Liver (tissue), 8 donors: ENCODE measurements at regions not wholly inside any gene's neighbourhood (a gene's known extent, or its start where the extent isn't known, plus 50 kb on each side); places are given as distances from the start of the nearest gene placed in this dataset.

Source experiments
- DNase-seq: peaks from one replicate; pipeline ENCODE4 v3.0.0-alpha.2; 2017; ENCODE audit warnings: low spot score
- H3K27ac ChIP-seq, 2 donors: one replicate each; pipeline ENCODE4 v1.7.0; 2013; ENCODE audit warnings: inconsistent platforms in 2 of 2, low read length in 2 of 2, control low read depth in 1 of 2, low read depth in 1 of 2, mild to moderate bottlenecking in 1 of 2
- H3K27me3 ChIP-seq, 4 donors: one replicate each; pipeline versions ENCODE4 v1.6.1 to v1.7.0; 2013; ENCODE audit warnings: low read length in 3 of 4, inconsistent platforms in 1 of 4, mild to moderate bottlenecking in 1 of 4, moderate library complexity in 1 of 4; ENCODE audit not compliant: control insufficient read depth in 4 of 4, insufficient read depth in 4 of 4
- H3K36me3 ChIP-seq, 4 donors: one replicate each; pipeline versions ENCODE4 v1.6.1 to v1.7.0; 2013; ENCODE audit warnings: low read length in 3 of 4, mild to moderate bottlenecking in 3 of 4, low read depth in 1 of 4, moderate library complexity in 1 of 4; ENCODE audit not compliant: control insufficient read depth in 4 of 4, insufficient read depth in 3 of 4
- H3K4me1 ChIP-seq, 4 donors: one replicate each; pipeline versions ENCODE4 v1.6.1 to v1.7.0; 2013; ENCODE audit warnings: low read length in 3 of 4, mild to moderate bottlenecking in 3 of 4, moderate library complexity in 1 of 4; ENCODE audit not compliant: control insufficient read depth in 4 of 4, insufficient read depth in 4 of 4
- H3K4me3 ChIP-seq, 3 donors: one replicate each; pipeline versions ENCODE4 v1.6.1 to v1.7.0; 2013; ENCODE audit warnings: low read length in 3 of 3, control low read depth in 1 of 3, low read depth in 1 of 3, mild to moderate bottlenecking in 1 of 3
- H3K9ac ChIP-seq, 2 donors: one replicate each; pipeline ENCODE4 v1.7.0; 2013; ENCODE audit warnings: low read length in 2 of 2, mild to moderate bottlenecking in 2 of 2, moderate library complexity in 2 of 2, control low read depth in 1 of 2, low read depth in 1 of 2
- H3K9me3 ChIP-seq, 4 donors: one replicate each; pipeline versions ENCODE4 v1.6.1 to v1.7.0; 2013; ENCODE audit warnings: low read length in 3 of 4; ENCODE audit not compliant: control insufficient read depth in 4 of 4
- ATF3 ChIP-seq: IDR thresholded peaks from 2 replicates; pipeline ENCODE4 v1.6.1; 2016; ENCODE audit warnings: antibody characterized with exemption
- EGR1 ChIP-seq, 2 donors: IDR thresholded peaks; 2 replicates each; pipeline ENCODE4 v1.6.1; 2016 to 2018; ENCODE audit warnings: antibody characterized with exemption in 2 of 2, low read depth in 2 of 2
- FOXA1 ChIP-seq: IDR thresholded peaks from 2 replicates; pipeline ENCODE4 v1.6.1; 2016; ENCODE audit warnings: antibody characterized with exemption
- FOXA2 ChIP-seq: IDR thresholded peaks from 2 replicates; pipeline ENCODE4 v1.6.1; 2016; ENCODE audit warnings: antibody characterized with exemption
- GABPA ChIP-seq, 2 donors: IDR thresholded peaks in 1 of 2; conservative IDR thresholded peaks in 1 of 2; 2 replicates each; pipeline ENCODE4 v1.6.1; 2016; ENCODE audit warnings: antibody characterized with exemption in 2 of 2, mild to moderate bottlenecking in 1 of 2, moderate library complexity in 1 of 2
- HNF4A ChIP-seq, 2 donors: conservative IDR thresholded peaks; 2 replicates each; pipeline ENCODE4 v1.6.1; 2016; ENCODE audit warnings: antibody characterized with exemption in 2 of 2, mild to moderate bottlenecking in 2 of 2
- HNF4G ChIP-seq: IDR thresholded peaks from 2 replicates; pipeline ENCODE4 v1.6.1; 2016; ENCODE audit warnings: antibody characterized with exemption
- JUND ChIP-seq, 2 donors: IDR thresholded peaks; 2 replicates each; pipeline ENCODE4 v1.6.1; 2016; ENCODE audit warnings: antibody characterized with exemption in 2 of 2
- MAX ChIP-seq: IDR thresholded peaks from 2 replicates; pipeline ENCODE4 v1.6.1; 2016; ENCODE audit warnings: antibody characterized with exemption
- RAD21 ChIP-seq, 2 donors: IDR thresholded peaks; 2 replicates each; pipeline ENCODE4 v1.6.1; 2016; ENCODE audit warnings: antibody characterized with exemption in 2 of 2, mild to moderate bottlenecking in 2 of 2
- REST ChIP-seq: IDR thresholded peaks from 2 replicates; pipeline ENCODE4 v1.6.1; 2016; ENCODE audit warnings: antibody characterized with exemption, mild to moderate bottlenecking
- RXRA ChIP-seq, 2 donors: IDR thresholded peaks; 2 replicates each; pipeline ENCODE4 v1.6.1; 2017 to 2018; ENCODE audit warnings: antibody characterized with exemption in 2 of 2, mild to moderate bottlenecking in 1 of 2
- SP1 ChIP-seq: IDR thresholded peaks from 2 replicates; pipeline ENCODE4 v1.6.1; 2018; ENCODE audit warnings: antibody characterized with exemption, mild to moderate bottlenecking
- TAF1 ChIP-seq: conservative IDR thresholded peaks from 2 replicates; pipeline ENCODE4 v1.6.1; 2016; ENCODE audit warnings: antibody characterized with exemption, mild to moderate bottlenecking
- YY1 ChIP-seq: IDR thresholded peaks from 2 replicates; pipeline ENCODE4 v1.6.1; 2016; ENCODE audit warnings: antibody characterized with exemption, mild to moderate bottlenecking
- ZBTB33 ChIP-seq: IDR thresholded peaks from 2 replicates; pipeline ENCODE4 v1.6.1; 2016; ENCODE audit warnings: antibody characterized with exemption
- WGBS: extraction: QIAGEN DNeasy Blood & Tissue Kit; methylation state at CpG from one replicate; pipeline ENCODE4 v1.1.7; 2013; 5-methylcytosine and 5-hydroxymethylcytosine counted together
- TF ChIP-seq, protein P1 (sequence below): fragments of 150-350 bp; IDR thresholded peaks from 2 replicates; pipeline ENCODE4 v1.5.1; 2017; ENCODE audit warnings: improper control_type of control experiment, low read depth, low read length; ENCODE audit not compliant: missing input control
- donor health status: healthy.
- donor health status: healthy.
- donor health status: healthy.
- donor health status: healthy.
- donor health status: healthy.

DNA sequence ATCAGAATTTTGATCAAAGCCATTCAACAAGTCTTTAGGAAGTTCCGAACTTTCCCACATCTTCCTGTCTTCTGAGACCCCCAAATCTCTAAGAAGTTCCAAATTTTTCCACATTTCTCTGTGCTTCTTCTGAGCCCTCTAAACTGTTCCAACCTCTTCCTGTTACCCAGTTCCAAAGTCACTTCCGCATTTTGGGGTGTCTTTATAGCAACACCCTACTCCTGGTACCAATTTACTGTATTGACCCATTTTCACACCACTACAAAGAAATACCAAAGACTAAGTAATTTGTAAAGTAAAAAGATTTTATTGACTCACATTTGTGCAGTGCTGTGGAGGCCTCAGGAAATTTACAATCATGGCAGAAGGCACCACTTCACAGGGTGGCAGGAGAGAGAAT lies 385.8 kb upstream of the GHITM start:
- TF ChIP-seq HNF4G = no peak
- no peak for TF ChIP-seq JUND (IDR thresholded peaks at IDR 0.05)
- TF ChIP-seq ATF3 = no peak
- no peak for TF ChIP-seq FOXA1
- no peak for DNase-seq
- 91% methylated on average over 2 of the region's 2 CpGs for WGBS
- Histone ChIP-seq H3K27me3 (no peaks in the 10 kb centered on the region), H3K27ac (no peak overlapping the region), H3K9ac (no peak overlapping the region), H3K4me1 (no peaks in the 10 kb centered on the region), H3K36me3 (peaks cover 0 to 2% (median 0%) of the 10 kb centered on the region in 4 donors), H3K4me3 (no peak overlapping the region), H3K9me3 (peaks cover 8 to 45% (median 13%) of the 10 kb centered on the region in 4 donors)

DNA sequence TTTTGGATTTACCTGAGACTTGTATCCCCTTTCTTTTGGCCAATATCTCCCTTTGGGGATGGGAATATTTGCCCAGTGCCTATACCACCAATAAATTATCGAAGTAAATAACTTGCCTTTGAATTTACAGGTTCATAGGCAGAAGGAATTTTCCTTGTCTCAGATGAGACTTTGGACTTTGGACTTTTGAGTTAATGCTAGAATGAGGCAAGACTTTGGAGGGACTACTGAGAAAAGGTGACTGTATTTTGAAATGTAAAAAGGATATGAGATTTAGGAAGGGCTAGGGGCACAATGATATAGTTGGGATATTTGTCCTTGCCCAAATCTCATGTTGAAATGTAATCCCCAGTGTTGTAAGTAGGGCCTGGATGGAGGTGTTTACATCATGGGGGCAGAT lies 384.5 kb upstream of the GHITM start:
- DNase-seq = no peak
- H3K36me3 ChIP-seq = peaks cover 0 to 2% (median 0%) of the 10 kb centered on the region in 4 donors
- no peaks in the 10 kb centered on the region for H3K27me3 ChIP-seq
- H3K4me1 ChIP-seq = no peaks in the 10 kb centered on the region
- peaks cover 8 to 38% (median 13%) of the 10 kb centered on the region in 4 donors for H3K9me3 ChIP-seq
- no peak overlapping the region for H3K9ac ChIP-seq
- WGBS = 80% methylated on average over 1 of the region's 1 CpG
- no peak overlapping the region for H3K4me3 ChIP-seq
- no peak overlapping the region for H3K27ac ChIP-seq
- TF ChIP-seq HNF4A (conservative IDR thresholded peaks at IDR 0.05) = peak; percentile 5 to 55
- TF ChIP-seq MAX = no peak

GRCh38 chr10:83760142-83760541 lies 379.2 kb upstream of the GHITM start:
- no peaks in the 10 kb centered on the region for H3K36me3 ChIP-seq
- no peaks in the 10 kb centered on the region for H3K27me3 ChIP-seq
- 58% methylated on average over 2 of the region's 2 CpGs for WGBS
- H3K4me3 ChIP-seq = no peak overlapping the region
- no peaks in the 10 kb centered on the region for H3K4me1 ChIP-seq
- no peaks in the 10 kb centered on the region for H3K9me3 ChIP-seq
- no peak for DNase-seq
- H3K9ac ChIP-seq = no peak overlapping the region
- TF ChIP-seq RXRA (IDR thresholded peaks at IDR 0.05) = no peak
- H3K27ac ChIP-seq = no peak overlapping the region

GRCh38 chr10:83764666-83765065 lies 374.6 kb upstream of the GHITM start:
- no peak overlapping the region for H3K9ac ChIP-seq
- DNase-seq = no peak
- H3K4me3 ChIP-seq = no peak overlapping the region
- H3K27me3 ChIP-seq = no peaks in the 10 kb centered on the region
- no peak overlapping the region for H3K27ac ChIP-seq
- H3K9me3 ChIP-seq = peaks cover 0 to 2% (median under 1%) of the 10 kb centered on the region in 4 donors
- H3K36me3 ChIP-seq = no peaks in the 10 kb centered on the region
- H3K4me1 ChIP-seq = no peaks in the 10 kb centered on the region
- 76% methylated on average over 5 of the region's 5 CpGs for WGBS
- TF ChIP-seq FOXA1 = no peak
- TF ChIP-seq REST = no peak
- no peak for TF ChIP-seq ZBTB33
- no peak for TF ChIP-seq JUND (IDR thresholded peaks at IDR 0.05)
- no peak for TF ChIP-seq SP1
- TF ChIP-seq TAF1 = no peak
- no peak for TF ChIP-seq HNF4G
- no peak for TF ChIP-seq RAD21 (IDR thresholded peaks at IDR 0.05)
- no peak for TF ChIP-seq EGR1 (IDR thresholded peaks at IDR 0.05; ENCODE audit: low read depth in 2 of 2)
- TF ChIP-seq FOXA2 = no peak
- TF ChIP-seq, protein P1, sequence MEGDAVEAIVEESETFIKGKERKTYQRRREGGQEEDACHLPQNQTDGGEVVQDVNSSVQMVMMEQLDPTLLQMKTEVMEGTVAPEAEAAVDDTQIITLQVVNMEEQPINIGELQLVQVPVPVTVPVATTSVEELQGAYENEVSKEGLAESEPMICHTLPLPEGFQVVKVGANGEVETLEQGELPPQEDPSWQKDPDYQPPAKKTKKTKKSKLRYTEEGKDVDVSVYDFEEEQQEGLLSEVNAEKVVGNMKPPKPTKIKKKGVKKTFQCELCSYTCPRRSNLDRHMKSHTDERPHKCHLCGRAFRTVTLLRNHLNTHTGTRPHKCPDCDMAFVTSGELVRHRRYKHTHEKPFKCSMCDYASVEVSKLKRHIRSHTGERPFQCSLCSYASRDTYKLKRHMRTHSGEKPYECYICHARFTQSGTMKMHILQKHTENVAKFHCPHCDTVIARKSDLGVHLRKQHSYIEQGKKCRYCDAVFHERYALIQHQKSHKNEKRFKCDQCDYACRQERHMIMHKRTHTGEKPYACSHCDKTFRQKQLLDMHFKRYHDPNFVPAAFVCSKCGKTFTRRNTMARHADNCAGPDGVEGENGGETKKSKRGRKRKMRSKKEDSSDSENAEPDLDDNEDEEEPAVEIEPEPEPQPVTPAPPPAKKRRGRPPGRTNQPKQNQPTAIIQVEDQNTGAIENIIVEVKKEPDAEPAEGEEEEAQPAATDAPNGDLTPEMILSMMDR = no peak
- TF ChIP-seq GABPA (IDR thresholded peaks at IDR 0.05 in 1 of 2, conservative IDR thresholded peaks at IDR 0.05 in 1 of 2) = no peak
- TF ChIP-seq YY1 = no peak
- no peak for TF ChIP-seq MAX
- TF ChIP-seq HNF4A (conservative IDR thresholded peaks at IDR 0.05) = no peak
- no peak for TF ChIP-seq RXRA (IDR thresholded peaks at IDR 0.05)
